ENCODE measurements at regions not wholly inside any gene's neighbourhood (a gene's known extent, or its start where the extent isn't known, plus 50 kb on each side); places are given as distances from the start of the nearest gene placed in this dataset.

DNA sequence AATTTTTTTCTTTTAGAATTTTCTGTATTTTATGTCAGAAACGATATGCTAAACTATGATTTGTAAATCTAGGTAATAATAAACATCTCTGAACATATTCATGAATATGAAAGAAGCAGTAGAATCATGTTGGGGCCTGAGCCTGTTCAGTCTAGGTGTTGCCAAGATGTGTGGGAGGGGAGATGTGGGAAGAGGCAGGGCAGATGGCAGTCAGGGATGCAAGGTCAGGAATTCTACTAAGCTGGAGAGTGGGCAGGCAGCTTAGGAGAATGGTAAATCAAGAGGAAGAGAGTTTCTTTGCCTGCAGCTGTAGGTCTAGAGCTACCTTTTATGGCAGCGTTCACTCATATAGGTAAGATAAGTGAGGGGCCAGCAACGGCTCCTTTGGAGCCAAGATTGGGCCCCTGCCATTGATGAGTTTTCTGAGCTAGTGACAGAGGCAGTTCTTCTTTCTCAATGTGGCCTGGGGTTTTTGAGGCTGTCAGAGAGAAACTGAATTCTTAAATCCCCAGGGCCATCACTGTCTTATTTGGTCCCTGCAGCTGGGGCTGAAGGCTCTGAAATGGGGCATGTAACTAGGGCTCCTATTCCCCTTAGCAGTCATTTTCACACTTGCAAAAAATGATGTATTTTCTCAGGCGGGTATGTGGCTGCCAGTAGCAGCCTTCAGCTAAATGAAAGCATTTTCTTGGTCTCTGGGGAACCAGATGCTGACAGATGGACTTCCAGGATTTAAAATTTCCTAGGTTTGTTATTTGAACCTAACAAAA, 232.8 kb downstream of the PIK3C3 start:
- DNase-seq: no peak

DNA sequence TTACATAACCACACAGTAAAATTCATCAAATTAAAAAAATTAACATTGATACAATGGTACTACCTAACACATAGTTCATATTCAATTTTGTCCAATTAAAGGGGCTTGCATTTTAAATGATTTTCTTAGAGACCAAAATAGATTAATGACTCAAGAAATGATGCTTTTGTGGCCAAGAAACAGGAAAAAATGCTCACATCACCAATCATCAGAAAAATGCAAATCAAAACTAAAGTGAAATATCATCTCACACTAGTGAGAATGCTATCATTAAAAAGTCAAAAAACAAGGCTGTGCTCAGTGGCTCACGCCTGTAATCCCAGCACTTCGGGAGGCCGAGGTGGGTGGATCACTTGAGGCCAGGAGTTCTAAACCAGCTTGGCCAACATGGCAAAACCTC, 235.6 kb downstream of the PIK3C3 start:
- no peak for DNase-seq

DNA sequence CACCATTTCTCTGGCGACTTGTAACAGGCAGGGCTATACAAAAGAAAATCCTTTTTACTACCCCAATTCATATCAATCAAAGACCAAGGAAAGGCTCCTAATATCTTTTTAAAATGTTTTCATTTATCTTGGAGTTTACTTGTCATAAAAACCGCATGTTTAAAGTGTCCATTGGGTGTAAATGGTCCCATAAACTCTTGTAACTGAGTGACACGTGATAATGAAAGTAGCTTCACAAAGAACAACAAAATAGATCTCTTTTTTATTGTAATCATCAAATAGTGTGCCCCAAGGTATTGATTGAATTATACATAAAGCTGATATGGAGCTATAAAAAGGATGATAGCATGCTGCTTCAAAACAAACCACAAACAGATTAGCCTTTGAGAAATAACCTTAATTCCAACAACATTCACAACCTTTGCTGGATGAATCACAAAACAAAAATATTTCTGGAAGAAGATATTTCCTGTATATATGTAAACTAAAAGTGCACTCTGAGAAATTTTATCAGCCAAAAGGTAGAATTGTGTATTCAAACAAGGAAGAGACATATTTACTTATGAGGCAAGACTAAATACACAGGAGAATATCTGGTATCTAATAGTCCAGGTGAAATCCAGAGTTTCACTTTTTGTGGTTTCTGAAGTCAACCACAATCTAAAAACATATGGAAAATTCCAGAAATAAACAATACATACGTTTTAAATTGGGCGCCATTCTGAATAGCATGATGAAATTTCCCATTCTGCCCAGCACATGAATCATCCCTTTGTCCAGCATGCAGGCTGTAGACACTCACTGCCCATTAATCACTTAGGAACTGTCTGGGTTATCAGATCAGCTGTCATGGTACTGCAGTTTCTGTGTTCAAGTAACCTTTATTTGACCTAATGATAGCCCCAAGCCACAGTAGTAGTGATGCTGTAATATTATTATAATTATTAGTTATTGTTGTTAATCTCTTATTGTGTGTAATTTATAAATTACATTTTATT, 237.5 kb downstream of the PIK3C3 start:
- DNase-seq: no peak

DNA sequence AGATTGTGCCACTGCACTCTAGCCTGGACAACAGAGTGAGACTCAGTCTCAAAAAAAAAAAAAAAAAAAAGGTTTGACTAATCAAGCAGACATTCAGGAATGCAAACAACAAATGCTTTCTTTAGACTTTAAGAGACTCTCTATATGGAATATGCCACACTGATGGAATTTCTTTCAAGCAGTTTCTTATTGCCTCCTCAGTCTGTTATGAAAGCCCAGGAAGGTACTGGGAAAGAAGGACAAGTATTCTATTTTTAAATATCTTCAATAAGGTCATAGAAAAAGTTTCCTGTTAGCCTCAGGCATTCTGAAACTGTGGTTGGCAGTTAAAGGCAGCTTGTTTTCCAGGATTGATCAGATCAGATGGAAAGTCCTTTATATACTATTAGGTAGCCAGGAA, 241.6 kb downstream of the PIK3C3 start:
- no peak for DNase-seq

DNA sequence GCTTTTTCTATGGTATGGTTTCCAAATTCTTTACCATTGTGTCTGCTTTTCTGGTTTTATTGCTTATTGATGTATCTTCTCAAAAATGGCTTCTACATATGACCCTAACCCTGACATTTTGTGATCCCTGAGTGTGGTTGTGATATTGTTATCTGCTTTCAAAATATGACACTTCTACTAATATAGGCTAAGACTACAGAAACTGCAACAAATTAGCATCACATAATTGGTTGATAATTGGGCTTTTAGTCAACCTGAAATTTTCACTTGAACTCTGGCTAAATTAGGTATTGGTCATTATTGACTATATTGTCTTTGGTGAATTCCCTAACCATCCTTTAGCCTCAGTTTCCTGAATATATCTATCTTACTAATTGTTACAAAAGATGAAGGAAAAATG, 246.1 kb downstream of the PIK3C3 start:
- DNase-seq: no peak

DNA sequence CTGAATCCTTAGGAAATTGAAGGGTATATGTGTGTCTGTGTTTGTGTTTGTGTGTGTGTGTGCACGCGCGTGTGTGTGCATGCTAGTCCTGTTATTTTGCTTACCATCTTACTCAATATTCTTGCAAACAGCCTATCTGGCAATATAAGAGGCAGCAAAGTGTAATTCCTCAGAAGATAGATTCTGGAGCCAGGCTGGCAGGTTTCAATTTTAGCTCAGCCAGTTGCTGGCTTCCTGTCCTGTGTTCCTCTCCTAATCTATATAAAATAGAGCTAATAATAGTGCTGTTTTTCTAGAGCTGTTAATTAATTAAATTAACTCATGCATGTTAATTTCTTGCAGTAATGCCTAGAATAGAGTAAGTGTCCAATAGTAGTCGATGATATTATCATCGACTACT, 256.2 kb downstream of the PIK3C3 start:
- DNase-seq: no peak

DNA sequence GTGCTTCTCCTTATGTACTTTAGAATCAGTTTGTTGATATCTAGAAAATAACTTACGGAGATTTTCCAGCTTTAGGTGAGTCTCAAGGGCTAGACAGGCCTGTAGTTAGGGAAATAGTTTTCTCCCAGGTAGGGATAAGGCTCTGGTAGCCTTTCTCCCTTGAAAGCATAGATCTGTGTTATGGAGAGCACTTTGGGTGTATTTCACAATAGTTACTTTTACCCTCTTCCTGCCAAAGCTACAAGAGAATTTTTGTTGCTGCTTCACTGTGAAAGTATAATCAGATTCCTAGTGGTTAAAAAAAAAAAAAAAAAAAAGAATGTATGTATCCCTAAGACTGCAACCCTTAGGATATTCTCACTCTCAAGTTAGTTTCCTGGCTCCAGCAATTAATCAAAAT, 267.5 kb downstream of the PIK3C3 start:
- DNase-seq: no peak

DNA sequence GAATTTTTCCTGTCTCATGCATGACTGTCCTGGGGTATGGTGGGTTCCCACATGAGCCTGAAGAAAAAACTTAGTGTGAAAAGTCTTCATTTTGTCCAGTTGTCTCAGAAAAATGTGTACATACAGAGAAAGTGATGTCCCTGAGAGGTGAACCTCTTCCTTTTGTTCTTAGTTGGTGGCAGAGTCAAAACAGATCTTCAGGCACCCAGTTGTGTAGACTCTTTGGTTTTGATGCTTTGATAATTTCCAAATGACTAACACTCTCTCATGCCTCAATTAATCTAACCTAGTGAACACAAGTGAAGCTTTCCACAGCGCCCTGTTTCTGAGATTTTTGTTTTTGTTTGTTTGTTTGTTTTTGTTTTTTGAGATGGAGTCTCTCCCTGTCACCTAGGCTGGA, 273.5 kb downstream of the PIK3C3 start:
- DNase-seq: no peak

DNA sequence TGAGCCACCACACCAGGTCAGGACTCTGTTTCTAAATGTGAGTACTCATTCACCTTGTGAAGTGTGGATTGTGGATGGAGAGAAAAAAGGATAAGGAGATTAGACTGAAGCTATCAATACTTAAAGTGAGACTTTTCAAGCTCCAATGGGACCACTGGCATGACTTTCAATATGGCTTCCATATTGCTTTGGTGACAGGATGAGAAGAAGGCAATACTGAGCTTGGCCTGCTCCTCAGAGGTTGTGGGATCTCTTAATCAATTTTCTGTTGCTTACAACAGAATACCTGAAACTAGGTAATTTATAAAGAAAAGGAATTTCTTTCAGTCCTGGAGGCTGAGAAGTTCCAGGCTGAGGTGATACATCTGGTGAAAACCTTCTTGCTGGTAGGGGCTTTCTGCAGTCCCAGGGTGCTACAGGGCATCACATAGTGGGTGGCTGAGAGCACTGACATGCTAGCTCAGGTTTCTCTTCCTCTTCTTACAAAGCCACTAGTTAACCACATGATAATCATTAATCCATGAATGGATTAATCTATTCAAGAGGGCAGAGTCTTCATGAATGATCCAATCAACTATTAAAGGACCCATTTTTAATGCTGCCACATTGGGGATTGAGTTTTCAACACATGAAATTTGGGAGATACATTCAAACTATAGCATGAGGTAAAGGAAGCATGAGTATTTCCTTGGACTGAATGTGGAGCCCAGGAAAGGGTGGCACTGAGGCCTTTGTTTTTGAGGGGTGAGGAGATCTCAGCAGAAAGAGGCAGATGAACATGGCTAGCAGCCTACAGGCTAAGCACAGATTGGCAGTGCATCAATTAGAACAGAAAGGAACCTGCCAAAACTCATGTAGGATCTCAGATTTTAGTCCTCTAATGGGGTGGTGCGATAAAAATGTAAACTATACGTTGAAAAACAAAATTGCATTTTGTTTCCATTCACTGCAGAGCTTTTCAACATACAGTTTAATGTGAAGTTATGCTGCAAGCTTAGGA, 274.5 kb downstream of the PIK3C3 start:
- no peak for DNase-seq

DNA sequence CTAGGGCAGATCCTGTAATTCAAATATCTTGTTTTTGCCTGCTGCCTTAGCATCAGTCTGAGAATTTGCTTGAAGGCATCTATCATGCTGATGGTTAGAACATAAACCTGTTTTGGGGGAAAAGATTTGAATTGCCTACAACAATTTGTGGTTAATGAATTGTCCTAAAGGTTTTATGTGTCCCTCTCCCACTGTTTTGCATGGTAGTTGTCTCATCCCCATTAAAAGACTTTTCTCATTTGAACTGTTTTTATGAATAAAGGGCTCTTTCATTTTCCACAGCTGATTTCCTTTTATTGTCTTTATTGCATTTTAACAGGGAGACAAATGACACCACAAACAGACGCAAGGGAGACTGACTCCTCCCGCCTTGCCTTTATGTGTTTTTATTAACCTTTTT, 275.6 kb downstream of the PIK3C3 start:
- DNase-seq: no peak

DNA sequence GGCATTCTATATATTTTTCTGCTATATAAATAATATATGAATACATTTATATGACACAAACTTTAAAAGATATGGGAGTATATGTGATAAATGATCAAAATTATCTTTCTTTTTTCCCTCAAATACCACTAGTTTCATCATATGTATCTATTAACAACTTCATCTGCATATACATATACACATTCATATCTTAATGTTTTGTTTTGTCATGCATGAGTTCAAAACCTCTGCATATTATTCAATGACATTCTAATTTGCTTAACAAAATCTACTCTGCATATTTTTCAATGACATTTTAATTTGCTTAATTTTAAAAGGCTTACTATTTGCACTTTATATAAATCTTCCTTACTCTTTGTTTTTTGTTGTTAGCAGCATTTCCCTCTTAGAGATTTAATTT, 276.2 kb downstream of the PIK3C3 start:
- DNase-seq: no peak

DNA sequence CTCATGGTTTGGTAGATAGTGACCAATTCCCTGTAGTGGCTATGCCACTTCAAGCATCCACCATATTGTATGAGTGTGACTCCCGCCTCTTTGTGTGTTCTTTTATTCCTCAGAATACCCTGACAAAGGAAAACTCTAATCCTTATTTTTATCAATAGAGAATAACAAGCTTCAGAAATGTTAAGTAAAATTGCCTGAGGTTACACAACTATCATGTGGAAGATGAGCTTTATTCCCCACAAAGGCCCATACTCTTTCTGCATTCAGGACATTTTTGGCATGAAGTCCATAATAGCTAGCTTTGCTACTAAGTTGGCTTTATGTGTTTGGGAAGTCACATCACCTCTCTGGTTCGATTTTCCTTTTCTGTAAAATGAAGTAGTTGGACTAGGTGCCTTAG, 276.8 kb downstream of the PIK3C3 start:
- DNase-seq: no peak

DNA sequence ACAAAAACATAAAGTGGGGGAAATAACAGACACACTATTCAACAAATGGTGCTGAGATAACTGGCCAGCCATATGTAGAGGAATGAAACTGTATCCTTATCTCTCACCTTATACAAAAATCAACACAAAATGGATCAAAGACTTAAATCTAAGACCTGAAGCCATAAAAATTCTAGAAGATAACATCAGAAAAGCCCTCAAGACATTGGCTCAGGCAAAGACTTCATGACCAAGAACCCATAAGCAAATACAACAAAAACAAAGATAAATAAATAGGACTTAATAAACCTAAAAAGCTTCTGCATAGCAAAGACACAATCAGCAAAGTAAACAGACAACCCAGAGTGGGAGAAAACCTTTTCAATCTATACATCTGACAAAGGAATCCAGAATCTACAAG, 278.9 kb downstream of the PIK3C3 start:
- DNase-seq: no peak

DNA sequence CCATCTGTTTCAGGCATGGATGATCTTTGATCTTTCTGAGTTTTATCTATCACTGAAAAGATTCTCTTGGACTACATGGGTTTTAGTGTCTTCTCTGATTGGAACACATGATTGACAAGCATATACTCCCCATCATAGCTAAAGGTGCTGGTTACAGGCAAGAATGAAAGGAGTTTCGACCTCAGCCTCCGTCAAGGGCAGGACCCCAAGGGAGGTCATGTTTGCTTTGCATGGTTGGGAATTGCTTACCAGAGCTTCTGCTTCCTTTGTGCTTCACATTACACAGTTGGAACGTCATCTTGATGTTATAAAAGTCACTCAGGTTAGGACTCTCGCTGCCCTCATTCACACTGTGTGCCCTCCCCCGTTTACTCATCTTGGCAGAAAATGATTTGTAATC, 287.7 kb downstream of the PIK3C3 start:
- no peak for DNase-seq

DNA sequence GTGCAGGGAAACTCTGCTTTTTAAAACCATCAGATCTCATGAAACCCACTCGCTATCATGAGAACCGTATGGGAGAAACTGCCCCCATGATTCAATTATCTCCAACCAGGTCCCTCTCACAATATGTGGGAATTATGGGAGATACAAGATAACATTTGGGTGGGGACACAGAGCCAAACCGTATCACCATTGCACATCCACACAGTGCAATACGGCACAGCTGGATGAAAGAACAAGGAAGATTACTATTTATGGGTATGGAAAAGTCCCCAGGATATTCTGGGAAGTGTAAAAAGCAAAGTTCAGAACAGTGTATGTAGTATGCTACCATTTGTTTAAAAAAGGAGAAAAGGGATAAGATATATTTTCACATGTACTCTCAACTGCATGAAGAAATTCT, 290.1 kb downstream of the PIK3C3 start:
- no peak for DNase-seq

DNA sequence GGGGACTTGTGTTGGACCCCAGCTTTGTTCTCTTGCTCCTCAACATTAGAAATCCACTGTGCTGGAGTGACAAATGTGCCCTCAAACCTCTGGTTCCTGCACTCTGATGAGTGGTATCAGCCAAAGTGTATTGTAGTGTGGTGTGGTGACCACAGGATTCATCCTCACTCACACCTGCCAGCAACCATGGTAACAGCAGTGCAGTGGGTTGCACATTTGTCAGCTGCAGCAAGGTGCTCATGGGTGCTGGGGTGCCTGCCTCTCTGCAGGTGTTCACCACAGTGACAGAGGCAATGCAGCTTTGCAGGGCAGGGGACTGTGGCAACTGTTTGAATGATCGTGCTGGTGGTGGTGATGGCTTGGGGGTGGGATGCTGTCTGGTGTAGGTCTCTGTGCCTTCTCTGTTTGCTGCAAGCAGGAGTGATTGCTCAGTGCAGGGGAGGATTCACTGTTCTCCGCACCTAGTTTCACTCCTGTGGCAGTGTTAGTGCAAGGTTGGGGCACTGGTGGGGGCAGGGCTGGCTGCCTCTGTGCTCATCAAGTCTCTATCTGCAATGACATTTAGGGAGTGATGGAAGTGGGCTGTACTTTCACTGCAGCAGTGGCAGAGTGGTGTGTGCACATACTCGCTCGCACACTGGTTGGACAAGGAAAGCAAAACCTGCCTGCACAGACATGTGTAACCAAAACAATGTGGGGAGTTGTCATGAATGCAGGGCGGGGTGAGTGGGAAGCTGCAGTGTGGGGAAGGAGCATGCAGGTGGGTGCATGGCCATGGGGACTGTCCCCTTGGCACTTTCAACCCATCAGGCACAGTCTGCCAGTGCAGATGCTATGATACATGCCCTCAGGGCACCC, 301.1 kb downstream of the PIK3C3 start:
- no peak for DNase-seq

DNA sequence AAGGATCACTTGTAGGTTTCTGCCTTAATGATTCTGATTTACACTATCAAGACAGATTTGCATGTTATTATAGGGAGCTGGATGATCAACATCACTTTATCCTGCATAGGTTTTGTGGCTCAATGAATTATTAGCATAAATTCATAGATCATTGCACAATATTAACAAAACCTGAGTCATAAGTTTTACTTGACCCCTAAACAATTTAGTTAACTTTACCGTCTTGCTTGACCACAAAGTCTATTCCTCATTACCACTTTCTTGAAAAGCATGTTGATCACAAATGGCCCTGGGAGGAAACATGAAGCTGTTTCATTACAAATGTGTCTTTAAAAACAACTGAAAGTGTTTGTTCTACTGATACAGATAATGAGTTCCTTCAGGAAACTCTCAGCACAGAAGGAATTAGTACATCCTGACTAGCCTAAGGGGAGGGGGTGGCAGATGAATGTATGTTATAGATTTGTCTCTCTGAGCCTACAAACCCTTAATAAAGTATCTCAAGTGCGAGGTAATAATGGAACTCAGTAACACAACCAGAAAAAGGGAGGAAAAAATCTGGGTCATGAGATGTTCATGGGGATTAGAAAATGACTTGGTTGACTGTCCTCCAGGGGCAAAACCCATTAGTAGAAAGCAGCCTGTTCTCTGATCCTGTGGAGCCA, 303.4 kb downstream of the PIK3C3 start:
- no peak for DNase-seq

DNA sequence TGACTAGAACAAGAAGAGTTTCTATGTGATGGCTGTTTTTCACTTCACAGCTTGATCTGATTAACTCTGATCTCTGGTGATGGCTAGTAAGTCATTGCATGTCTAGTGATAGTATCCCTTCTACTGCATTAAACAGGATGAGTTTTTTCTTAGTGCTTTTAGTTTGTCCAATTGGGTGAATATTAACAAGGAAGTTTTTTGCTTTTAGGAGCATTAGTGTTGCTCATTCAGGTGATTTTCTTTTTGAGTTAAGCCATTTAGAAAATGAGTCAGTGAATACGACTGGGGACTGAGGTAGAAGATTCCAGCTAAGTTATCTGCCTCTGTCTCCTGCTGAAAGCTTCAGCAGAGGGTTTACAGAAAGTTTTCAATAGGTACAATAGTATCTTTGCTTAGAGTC, 306.7 kb downstream of the PIK3C3 start:
- DNase-seq: no peak

DNA sequence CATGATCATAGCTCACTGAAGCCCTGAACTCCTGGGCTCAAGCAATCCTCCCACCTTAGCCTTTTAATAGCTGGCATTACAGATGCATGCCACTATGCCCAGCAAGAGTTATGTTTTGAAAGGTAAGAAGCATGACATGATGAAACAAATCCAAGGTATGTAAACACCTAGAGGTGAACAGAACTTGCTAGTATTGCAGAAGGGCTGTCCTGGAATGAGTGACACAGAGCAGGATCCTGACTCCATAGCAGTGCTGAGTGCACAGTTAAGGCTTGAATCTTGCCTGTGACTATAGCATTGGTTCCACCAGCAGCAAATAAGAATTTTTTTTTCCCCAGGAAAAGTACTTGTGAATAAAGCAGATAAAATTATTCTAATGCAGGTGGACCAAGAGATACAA, 309.5 kb downstream of the PIK3C3 start:
- DNase-seq: no peak

DNA sequence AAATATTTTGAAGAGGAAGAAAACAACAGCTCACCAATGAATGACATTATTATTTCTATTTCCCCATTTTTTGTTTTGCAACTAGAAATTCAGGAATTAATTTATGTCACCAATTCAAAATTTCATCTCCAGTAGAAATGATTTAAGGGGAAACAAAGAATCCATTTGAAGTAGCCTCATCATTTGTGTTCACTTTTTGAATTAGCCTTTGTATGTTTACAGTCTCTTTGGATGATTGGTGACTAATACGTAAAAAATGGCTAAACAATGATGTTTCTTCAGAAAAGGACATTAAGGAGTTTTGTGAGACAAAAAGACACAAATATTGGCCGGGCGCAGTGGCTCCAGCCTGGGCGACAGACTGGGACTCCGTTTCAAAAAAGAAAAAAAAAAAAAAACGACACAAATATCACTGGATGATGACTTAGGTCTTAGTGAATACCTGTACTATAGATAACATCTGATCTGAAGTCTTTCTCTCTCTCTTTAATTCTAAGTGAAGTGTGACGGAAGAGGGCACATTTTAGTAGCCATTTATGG, 313.2 kb downstream of the PIK3C3 start:
- no peak for DNase-seq

DNA sequence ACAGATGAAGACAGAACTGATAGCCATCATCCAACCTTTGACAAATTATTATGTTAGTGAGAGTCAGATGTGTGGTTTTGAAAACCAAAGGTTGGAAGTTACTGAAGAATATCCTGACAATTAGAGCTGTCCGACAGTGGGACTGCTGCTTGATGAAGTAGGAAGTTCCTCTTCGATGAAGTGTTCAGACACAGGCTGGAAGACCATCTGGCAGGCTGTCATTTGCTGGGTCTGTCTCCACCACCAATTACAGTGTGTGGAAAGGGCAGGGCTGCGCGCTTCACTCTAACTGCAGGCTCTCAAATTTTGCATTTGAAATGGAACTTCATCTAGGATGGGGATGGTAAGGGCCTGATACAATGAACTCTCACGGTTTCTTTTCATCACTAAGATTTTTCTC, 313.8 kb downstream of the PIK3C3 start:
- no peak for DNase-seq
